AG04449 (cell line): ENCODE measurements at regions not wholly inside any gene's neighbourhood (a gene's known extent, or its start where the extent isn't known, plus 50 kb on each side); places are given as distances from the start of the nearest gene placed in this dataset.

Source experiments
- CTCF ChIA-PET: fragments of 350-600 bp; formaldehyde crosslinking; extraction: SDS; loops from one replicate; lab custom pipeline; 2021; ENCODE audit warnings: antibody characterized with exemption; lab: Yijun Ruan, JAX
- POLR2A ChIA-PET: fragments of 400-600, 350-600 bp; formaldehyde crosslinking; extraction: SDS; loops from one replicate; lab custom pipeline; 2020; ENCODE audit warnings: antibody characterized with exemption, inconsistent platforms; lab: Yijun Ruan, JAX
- DNase-seq: peaks from one replicate; pipeline ENCODE4 v3.0.0-alpha.2; 2010; ENCODE audit warnings: low read depth, low spot score
- H3K4me3 ChIP-seq: 2 replicates; pipeline ENCODE4 v1.5.1; 2011; ENCODE audit warnings: low read depth, mild to moderate bottlenecking, control low read depth, low read length
- CTCF ChIP-seq: IDR thresholded peaks from one replicate; pipeline ENCODE4 v1.5.1; 2011; ENCODE audit warnings: mild to moderate bottlenecking, moderate library complexity, low read length, control low read depth, inconsistent platforms; ENCODE audit not compliant: insufficient read depth; ENCODE audit errors: missing control alignments

- no peak overlapping the region for H3K4me3 ChIP-seq
- TF ChIP-seq CTCF, result no peak
- CTCF ChIA-PET, result no interaction called here
- DNase-seq, result no peak
- POLR2A ChIA-PET, result no interaction called here
Measured at GRCh38 chr3:70386043-70386442, 73.6 kb upstream of the MDFIC2 start.

DNA sequence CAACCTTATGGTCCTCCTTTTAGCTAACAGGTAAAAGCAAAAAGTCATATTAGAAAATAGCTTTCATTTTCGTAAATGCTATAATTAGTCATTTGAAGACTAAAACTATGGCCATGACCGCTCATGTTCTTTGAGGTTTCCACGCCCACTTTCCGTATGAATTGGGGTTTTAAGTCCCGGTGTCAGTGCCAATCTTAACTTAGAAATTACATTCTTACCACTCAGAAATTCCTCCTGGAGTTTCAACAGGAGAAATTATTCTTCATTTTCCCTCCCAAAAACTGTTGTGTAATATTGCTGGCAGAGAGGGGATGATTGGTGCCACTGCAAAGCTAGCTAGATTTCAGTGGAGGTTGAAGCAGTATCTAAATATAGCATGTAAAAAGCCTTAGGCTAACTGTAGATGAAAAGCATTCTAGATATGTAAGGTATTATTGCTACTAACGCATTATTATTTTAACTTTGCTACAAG, 71.0 kb upstream of the MDFIC2 start:
- TF ChIP-seq CTCF, result no peak
- ChIA-PET POLR2A (no interaction called here), CTCF (no interaction called here)
- H3K4me3 ChIP-seq, result no peak overlapping the region
- no peak for DNase-seq

GRCh38 chr3:70374179-70374578, 61.7 kb upstream of the MDFIC2 start:
- POLR2A ChIA-PET, result no interaction called here
- TF ChIP-seq CTCF, result no peak
- H3K4me3 ChIP-seq, result no peak overlapping the region
- CTCF ChIA-PET, result no interaction called here
- DNase-seq, result no peak
